IPS-18c (cell line): ENCODE measurements at regions not wholly inside any gene's neighbourhood (a gene's known extent, or its start where the extent isn't known, plus 50 kb on each side); places are given as distances from the start of the nearest gene placed in this dataset.

Source experiments
- H3K4me3 ChIP-seq: 2 replicates; pipeline ENCODE4 v1.7.0; 2013; ENCODE audit warnings: low read depth, mild to moderate bottlenecking, low read length, moderate library complexity; ENCODE audit not compliant: insufficient read depth
- H3K9me3 ChIP-seq: one replicate; pipeline ENCODE4 v1.6.1; 2013; ENCODE audit warnings: mild to moderate bottlenecking, low read length, moderate library complexity; ENCODE audit not compliant: control insufficient read depth, insufficient read depth

GRCh38 chr2:136255127-136255526 lies 137.2 kb upstream of the CXCR4 start:
- Histone ChIP-seq H3K4me3 (no peak overlapping the region), H3K9me3 (no peaks in the 10 kb centered on the region)

- Histone ChIP-seq H3K9me3 (no peaks in the 10 kb centered on the region), H3K4me3 (no peak overlapping the region)
Observed at GRCh38 chr2:136254681-136255080, 136.7 kb upstream of the CXCR4 start.

GRCh38 chr2:136253288-136254004 lies 135.5 kb upstream of the CXCR4 start:
- H3K4me3 ChIP-seq, result no peak overlapping the region
- H3K9me3 ChIP-seq, result no peaks in the 10 kb centered on the region

- Histone ChIP-seq H3K9me3 (no peaks in the 10 kb centered on the region), H3K4me3 (no peak overlapping the region)
Observed at GRCh38 chr2:136251885-136252585, 134.1 kb upstream of the CXCR4 start.

- Histone ChIP-seq H3K9me3 (no peaks in the 10 kb centered on the region), H3K4me3 (no peak overlapping the region)
Observed at GRCh38 chr2:136251197-136251884, 133.4 kb upstream of the CXCR4 start.

GRCh38 chr2:136250131-136250530 lies 132.2 kb upstream of the CXCR4 start:
- Histone ChIP-seq H3K4me3 (no peak overlapping the region), H3K9me3 (no peaks in the 10 kb centered on the region)

- Histone ChIP-seq H3K4me3 (no peak overlapping the region), H3K9me3 (no peaks in the 10 kb centered on the region)
Observed at GRCh38 chr2:136248907-136249306, 131.0 kb upstream of the CXCR4 start.

GRCh38 chr2:136248242-136248641 lies 130.3 kb upstream of the CXCR4 start:
- no peaks in the 10 kb centered on the region for H3K9me3 ChIP-seq
- no peak overlapping the region for H3K4me3 ChIP-seq

GRCh38 chr2:136247204-136247950 lies 129.4 kb upstream of the CXCR4 start:
- Histone ChIP-seq H3K9me3 (no peaks in the 10 kb centered on the region), H3K4me3 (no peak overlapping the region)

- H3K4me3 ChIP-seq, result no peak overlapping the region
- H3K9me3 ChIP-seq, result no peaks in the 10 kb centered on the region
Observed at GRCh38 chr2:136246086-136246669, 128.2 kb upstream of the CXCR4 start.

- H3K4me3 ChIP-seq, result no peak overlapping the region
- H3K9me3 ChIP-seq, result no peaks in the 10 kb centered on the region
Observed at GRCh38 chr2:136245211-136245610, 127.3 kb upstream of the CXCR4 start.

- Histone ChIP-seq H3K4me3 (no peak overlapping the region), H3K9me3 (no peaks in the 10 kb centered on the region)
Observed at GRCh38 chr2:136244536-136244885, 126.6 kb upstream of the CXCR4 start.

GRCh38 chr2:136243638-136244535 lies 125.9 kb upstream of the CXCR4 start:
- no peaks in the 10 kb centered on the region for H3K9me3 ChIP-seq
- H3K4me3 ChIP-seq, result no peak overlapping the region

- no peaks in the 10 kb centered on the region for H3K9me3 ChIP-seq
- H3K4me3 ChIP-seq, result no peak overlapping the region; the same call in 1 of the 2 replicates
Observed at GRCh38 chr2:136242687-136243277, 124.8 kb upstream of the CXCR4 start.

- Histone ChIP-seq H3K9me3 (no peaks in the 10 kb centered on the region), H3K4me3 (no peak overlapping the region)
Observed at GRCh38 chr2:136242100-136242499, 124.2 kb upstream of the CXCR4 start.

- H3K4me3 ChIP-seq, result no peak overlapping the region
Observed at GRCh38 chr2:136239079-136239685, 121.2 kb upstream of the CXCR4 start.

More at GRCh38 chr2:136239079-136239685, 121.2 kb upstream of the CXCR4 start:
- no peaks in the 10 kb centered on the region for H3K9me3 ChIP-seq
